HepG2 (cell line): ENCODE measurements at regions not wholly inside any gene's neighbourhood (a gene's known extent, or its start where the extent isn't known, plus 50 kb on each side); places are given as distances from the start of the nearest gene placed in this dataset.

Source experiments
- ATAC-seq: fragments of 200-7000 bp; cut with Tn5 transposase; 3 replicates; pipeline ENCODE4 v1.9.1; 2020; ENCODE audit warnings: mild to moderate bottlenecking, moderate library complexity
- BruUV-seq: library from RNA; stranded (reverse); fragments of 400-500 nt; replicated peaks from 2 replicates; lab custom pipeline; 2021; lab: Mats Ljungman, UMichigan
- CTCF ChIA-PET: fragments of 300-600 bp; formaldehyde crosslinking; extraction: SDS; loops from one replicate; lab custom pipeline; 2021; ENCODE audit warnings: low total read pairs, inconsistent platforms, low intra/inter-chr PET ratio; lab: Yijun Ruan, JAX
- POLR2A ChIA-PET: fragments of 350-600 bp; sonication (Branson Sonifier 250); formaldehyde crosslinking; loops from one replicate; lab custom pipeline; 2020; ENCODE audit warnings: antibody characterized with exemption, inconsistent platforms; lab: Yijun Ruan, JAX
- DNase-seq: peaks from one replicate; pipeline ENCODE4 v3.0.0-alpha.2; 2015; ENCODE audit warnings: low spot score
- FAIRE-seq: peaks from 3 replicates; lab custom pipeline; 2011; peaks lifted over from hg19 to GRCh38; lab: Jason Lieb, UNC
- H2AFZ ChIP-seq: one replicate; pipeline ENCODE4 v1.6.1; 2011; ENCODE audit warnings: low read length, inconsistent platforms
- H3K27ac ChIP-seq: fragments of 300-600 bp; 3 replicates; pipeline ENCODE4 v1.8.0; 2011; ENCODE audit warnings: mixed run types, mild to moderate bottlenecking, mixed read lengths, low read length, inconsistent platforms; ENCODE audit not compliant: insufficient read depth; ENCODE audit errors: extremely low read length
- H3K27me3 ChIP-seq, 2 experiments: fragments of 200-600 bp in 1 of 2; 2 replicates in 1 of 2; 3 replicates in 1 of 2; pipeline versions ENCODE4 v1.6.0 to v1.8.0; 2011; ENCODE audit warnings: low read length in 2 of 2, mild to moderate bottlenecking in 2 of 2, moderate library complexity in 2 of 2, inconsistent platforms in 1 of 2; ENCODE audit not compliant: insufficient read depth in 2 of 2, control insufficient read depth in 1 of 2
- H3K36me3 ChIP-seq, 2 experiments: fragments of 200-600 bp in 1 of 2; replicated peaks in 1 of 2; 2 replicates in 1 of 2; 3 replicates in 1 of 2; pipeline versions ENCODE4 v1.5.1 to v1.8.0; 2011; ENCODE audit warnings: low read length in 2 of 2, inconsistent platforms in 1 of 2; ENCODE audit not compliant: insufficient read depth in 2 of 2, control insufficient read depth in 1 of 2
- H3K4me1 ChIP-seq: 2 replicates; pipeline ENCODE4 v1.5.1; 2012; ENCODE audit warnings: low read length, inconsistent platforms; ENCODE audit not compliant: insufficient read depth
- H3K4me2 ChIP-seq: 2 replicates; pipeline ENCODE4 v1.6.0; 2011; ENCODE audit warnings: low read depth, low read length, inconsistent platforms
- H3K4me3 ChIP-seq, 3 experiments: fragments of 200-600 bp in 1 of 3; sonication (generic), shearing (Covaris generic) in 1 of 3; replicated peaks in 1 of 3; 2 replicates each; pipeline ENCODE4 v1.5.1; 2011 to 2016; ENCODE audit warnings: low read length in 3 of 3, inconsistent platforms in 2 of 3, low read depth in 2 of 3, mild to moderate bottlenecking in 2 of 3, control low read depth in 1 of 3, mixed read lengths in 1 of 3; ENCODE audit not compliant: insufficient read depth in 1 of 3
- H3K79me2 ChIP-seq: one replicate; pipeline ENCODE4 v1.6.1; 2011; ENCODE audit warnings: low read length, inconsistent platforms; ENCODE audit not compliant: insufficient read depth
- H3K9ac ChIP-seq: 2 replicates; pipeline ENCODE4 v1.6.0; 2011; ENCODE audit warnings: mild to moderate bottlenecking, low read depth, low read length, inconsistent platforms; ENCODE audit not compliant: insufficient read depth
- H3K9me3 ChIP-seq: 2 replicates; pipeline ENCODE4 v1.5.1; 2012; ENCODE audit warnings: mild to moderate bottlenecking, low read length
- H4K20me1 ChIP-seq: 2 replicates; pipeline ENCODE4 v1.6.0; 2011; ENCODE audit warnings: inconsistent platforms, mild to moderate bottlenecking, low read length, moderate library complexity; ENCODE audit not compliant: insufficient read depth
- ETV5 ChIP-seq: IDR thresholded peaks from 2 replicates; pipeline ENCODE4 v1.6.1; 2018; ENCODE audit warnings: missing biosample characterization, missing genetic modification reagents, inconsistent platforms, borderline replicate concordance
- FLYWCH1 ChIP-seq: sonication (generic); formaldehyde crosslinking; IDR thresholded peaks from 2 replicates; pipeline ENCODE4 v1.8.1; 2023; ENCODE audit warnings: mild to moderate bottlenecking, missing genetic modification reagents
- PPARG ChIP-seq: conservative IDR thresholded peaks from 2 replicates; pipeline ENCODE4 v1.6.1; 2016; ENCODE audit warnings: missing biosample characterization, missing genetic modification reagents
- SRF ChIP-seq: IDR thresholded peaks from 2 replicates; pipeline ENCODE4 v1.6.1; 2011; ENCODE audit warnings: mild to moderate bottlenecking, low read depth, low read length, moderate library complexity
- ZBTB39 ChIP-seq: sonication (generic); formaldehyde crosslinking; IDR thresholded peaks from 2 replicates; pipeline ENCODE4 v1.5.0; 2020; ENCODE audit warnings: missing genetic modification reagents
- ZFX ChIP-seq: sonication (generic); formaldehyde crosslinking; IDR thresholded peaks from 2 replicates; pipeline ENCODE4 v1.4.0; 2020; ENCODE audit warnings: mild to moderate bottlenecking, low read depth, missing genetic modification reagents, moderate library complexity
- WGBS: methylation state at CpG from one replicate; pipeline ENCODE4 v1.1.6; 2017; ENCODE audit warnings: low lambda C conversion rate; 5-methylcytosine and 5-hydroxymethylcytosine counted together
- in situ Hi-C: cut with HindIII; loops from 2 replicates; pipeline ENCODE4 v1.10.0; 2017; ENCODE audit warnings: low pct_unique_long_range_greater_than_20kb; ENCODE audit not compliant: extremely low pct_ligation_motif_present
- intact Hi-C: fragments of 100-400 bp; cut with micrococcal nuclease; formaldehyde crosslinking; loops from one replicate; pipeline ENCODE4 v1.10.0; 2022; ENCODE audit not compliant: unreplicated experiment
- TF ChIP-seq, protein P1 (sequence below): fragments of 450-650 bp; IDR thresholded peaks from 2 replicates; pipeline ENCODE4 v1.6.1; 2016

- WGBS = 32% methylated on average over 9 of the region's 9 CpGs
- no peaks in the 10 kb centered on the region for H3K36me3 ChIP-seq
- H3K4me2 ChIP-seq = peak overlapping the region; percentile 34
- POLR2A ChIA-PET = interaction anchor here (1.1 to 1.8 kb wide), 3 partner anchors 17 to 59 kb away, joined by 3 to 4 read pairs (median 3); no protein-coding TSS in a partner anchor
- DNase-seq (peak; percentile 55), ATAC-seq (peak; percentile 57), FAIRE-seq (peak; percentile 67)
- H3K4me3 ChIP-seq = 0 out of 6 replicates have a peak overlapping the region, but pooled peaks of 1 of the 3 experiments have one; percentile 8
- no peak overlapping the region for H2AFZ ChIP-seq
- intact Hi-C loops = no loop called here
- no peaks in the 10 kb centered on the region for H3K79me2 ChIP-seq
- in situ Hi-C loops = no loop called here
- H3K27ac ChIP-seq = no peak overlapping the region
- CTCF ChIA-PET = no interaction called here
- no peaks in the 10 kb centered on the region for H4K20me1 ChIP-seq
- H3K9ac ChIP-seq = peak overlapping the region; percentile 7; the same call in 1 of the 2 replicates
- H3K9me3 ChIP-seq = no peaks in the 10 kb centered on the region
- peak; percentile 12; the same call in 1 of the 2 replicates for TF ChIP-seq ETV5 (CRISPR knock-in tag)
- TF ChIP-seq ZFX (CRISPR knock-in tag) = 0 out of 2 replicates have a peak, but pooled peaks have one; percentile 5
- TF ChIP-seq ZBTB39 (CRISPR knock-in tag) = no peak
- peak; percentile 85 for TF ChIP-seq SRF
- 0 out of 2 replicates have a peak, but pooled peaks have one; percentile 17 for TF ChIP-seq PPARG (CRISPR knock-in tag)
- no peak for TF ChIP-seq FLYWCH1 (CRISPR knock-in tag)
- TF ChIP-seq, protein P1, sequence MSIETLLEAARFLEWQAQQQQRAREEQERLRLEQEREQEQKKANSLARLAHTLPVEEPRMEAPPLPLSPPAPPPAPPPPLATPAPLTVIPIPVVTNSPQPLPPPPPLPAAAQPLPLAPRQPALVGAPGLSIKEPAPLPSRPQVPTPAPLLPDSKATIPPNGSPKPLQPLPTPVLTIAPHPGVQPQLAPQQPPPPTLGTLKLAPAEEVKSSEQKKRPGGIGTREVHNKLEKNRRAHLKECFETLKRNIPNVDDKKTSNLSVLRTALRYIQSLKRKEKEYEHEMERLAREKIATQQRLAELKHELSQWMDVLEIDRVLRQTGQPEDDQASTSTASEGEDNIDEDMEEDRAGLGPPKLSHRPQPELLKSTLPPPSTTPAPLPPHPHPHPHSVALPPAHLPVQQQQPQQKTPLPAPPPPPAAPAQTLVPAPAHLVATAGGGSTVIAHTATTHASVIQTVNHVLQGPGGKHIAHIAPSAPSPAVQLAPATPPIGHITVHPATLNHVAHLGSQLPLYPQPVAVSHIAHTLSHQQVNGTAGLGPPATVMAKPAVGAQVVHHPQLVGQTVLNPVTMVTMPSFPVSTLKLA = no peak
- no TSS peak for BruUV-seq
- peaks cover 49% of the 10 kb centered on the region for H3K4me1 ChIP-seq
- no peaks in the 10 kb centered on the region for H3K27me3 ChIP-seq
Measured at GRCh38 chr2:43038034-43038695, 188.2 kb downstream of the ZFP36L2 start.
